ENCODE measurements at regions not wholly inside any gene's neighbourhood (a gene's known extent, or its start where the extent isn't known, plus 50 kb on each side); places are given as distances from the start of the nearest gene placed in this dataset.
A peak's percentile ranks its signal among the peaks of the same experiment; 100 is the strongest.

DNA sequence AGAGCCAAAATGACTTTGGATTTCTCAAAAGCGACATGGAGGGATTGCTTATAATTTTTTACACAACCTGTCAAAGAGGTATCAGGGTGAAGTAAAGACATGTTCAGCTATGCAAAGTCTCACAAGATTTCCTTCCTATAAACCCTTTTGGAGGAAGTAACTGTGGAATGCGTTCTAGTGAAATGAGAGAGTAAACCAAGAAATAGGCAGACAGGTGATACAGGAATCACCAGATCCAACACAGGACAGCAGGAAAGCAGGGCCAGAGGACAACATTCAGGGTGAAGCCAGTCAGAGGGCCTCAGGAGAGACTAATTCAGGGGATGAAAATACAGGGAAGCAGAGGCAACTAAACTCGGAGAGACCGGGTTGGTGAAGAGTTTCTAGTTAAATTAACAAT lies 90.4 kb upstream of the MTNR1B start:
- TF ChIP-seq, protein P1, sequence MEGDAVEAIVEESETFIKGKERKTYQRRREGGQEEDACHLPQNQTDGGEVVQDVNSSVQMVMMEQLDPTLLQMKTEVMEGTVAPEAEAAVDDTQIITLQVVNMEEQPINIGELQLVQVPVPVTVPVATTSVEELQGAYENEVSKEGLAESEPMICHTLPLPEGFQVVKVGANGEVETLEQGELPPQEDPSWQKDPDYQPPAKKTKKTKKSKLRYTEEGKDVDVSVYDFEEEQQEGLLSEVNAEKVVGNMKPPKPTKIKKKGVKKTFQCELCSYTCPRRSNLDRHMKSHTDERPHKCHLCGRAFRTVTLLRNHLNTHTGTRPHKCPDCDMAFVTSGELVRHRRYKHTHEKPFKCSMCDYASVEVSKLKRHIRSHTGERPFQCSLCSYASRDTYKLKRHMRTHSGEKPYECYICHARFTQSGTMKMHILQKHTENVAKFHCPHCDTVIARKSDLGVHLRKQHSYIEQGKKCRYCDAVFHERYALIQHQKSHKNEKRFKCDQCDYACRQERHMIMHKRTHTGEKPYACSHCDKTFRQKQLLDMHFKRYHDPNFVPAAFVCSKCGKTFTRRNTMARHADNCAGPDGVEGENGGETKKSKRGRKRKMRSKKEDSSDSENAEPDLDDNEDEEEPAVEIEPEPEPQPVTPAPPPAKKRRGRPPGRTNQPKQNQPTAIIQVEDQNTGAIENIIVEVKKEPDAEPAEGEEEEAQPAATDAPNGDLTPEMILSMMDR (IDR thresholded peaks at IDR 0.05; ENCODE audit: control extremely low read depth, extremely low read depth, low read depth, missing control alignments), result no peak
- POLR2A ChIA-PET, result no interaction called here
- CTCF ChIA-PET, result interaction anchor here (1.2 kb wide), 1 partner anchor 9 kb away, joined by 3 read pairs; no protein-coding TSS in a partner anchor
- no peak for DNase-seq (ENCODE audit: extremely low spot score)

GRCh38 chr11:92880381-92880780 lies 89.1 kb upstream of the MTNR1B start:
- TF ChIP-seq, protein P1 (IDR thresholded peaks at IDR 0.05; ENCODE audit: control extremely low read depth, extremely low read depth, low read depth, missing control alignments), result no peak
- ChIA-PET POLR2A (no interaction called here), CTCF (no interaction called here)
- no peak for DNase-seq (ENCODE audit: extremely low spot score)

DNA sequence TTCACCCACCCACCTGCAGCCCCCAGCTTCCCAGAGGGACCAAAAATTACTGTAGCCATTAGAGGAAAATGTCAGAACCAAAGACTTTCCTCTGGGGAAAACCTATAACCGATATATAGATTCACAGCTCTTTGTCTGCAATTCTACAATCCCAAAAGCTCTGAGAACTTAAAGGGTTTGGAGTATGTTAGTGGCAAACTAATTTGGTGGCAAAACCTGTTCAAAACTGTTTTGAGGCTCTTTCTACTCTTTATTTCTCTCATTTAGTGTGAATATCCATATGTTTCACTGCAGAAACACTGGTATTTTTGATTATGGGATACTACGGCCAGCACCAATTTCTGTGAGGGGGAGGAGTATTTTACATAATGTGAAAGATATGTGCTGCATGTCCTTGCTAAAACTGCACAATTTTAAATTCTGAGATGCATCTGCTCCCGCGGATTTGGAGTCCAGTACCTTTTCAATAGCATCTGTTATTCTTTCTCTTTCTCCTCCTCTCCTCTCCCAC lies 87.5 kb upstream of the MTNR1B start:
- DNase-seq (ENCODE audit: extremely low spot score), result no peak
- CTCF ChIA-PET, result no interaction called here
- POLR2A ChIA-PET, result no interaction called here
- TF ChIP-seq, protein P1 (IDR thresholded peaks at IDR 0.05; ENCODE audit: control extremely low read depth, extremely low read depth, low read depth, missing control alignments), result no peak

- TF ChIP-seq, protein P1 (IDR thresholded peaks at IDR 0.05; ENCODE audit: control extremely low read depth, extremely low read depth, low read depth, missing control alignments), result no peak
- POLR2A ChIA-PET, result no interaction called here
- no peak for DNase-seq (ENCODE audit: extremely low spot score)
- CTCF ChIA-PET, result no interaction called here
These were observed 86.4 kb upstream of the MTNR1B start for GRCh38 chr11:92882828-92883611.

- POLR2A ChIA-PET, result no interaction called here
- CTCF ChIA-PET, result interaction anchor here (0.9 to 1.8 kb wide), 6 partner anchors 8 to 213 kb away, joined by 3 to 11 read pairs (median 4); no protein-coding TSS in a partner anchor
- TF ChIP-seq, protein P1 (IDR thresholded peaks at IDR 0.05; ENCODE audit: control extremely low read depth, extremely low read depth, low read depth, missing control alignments), result no peak
- no peak for DNase-seq (ENCODE audit: extremely low spot score)
These were observed 83.9 kb upstream of the MTNR1B start for GRCh38 chr11:92885600-92885999.

DNA sequence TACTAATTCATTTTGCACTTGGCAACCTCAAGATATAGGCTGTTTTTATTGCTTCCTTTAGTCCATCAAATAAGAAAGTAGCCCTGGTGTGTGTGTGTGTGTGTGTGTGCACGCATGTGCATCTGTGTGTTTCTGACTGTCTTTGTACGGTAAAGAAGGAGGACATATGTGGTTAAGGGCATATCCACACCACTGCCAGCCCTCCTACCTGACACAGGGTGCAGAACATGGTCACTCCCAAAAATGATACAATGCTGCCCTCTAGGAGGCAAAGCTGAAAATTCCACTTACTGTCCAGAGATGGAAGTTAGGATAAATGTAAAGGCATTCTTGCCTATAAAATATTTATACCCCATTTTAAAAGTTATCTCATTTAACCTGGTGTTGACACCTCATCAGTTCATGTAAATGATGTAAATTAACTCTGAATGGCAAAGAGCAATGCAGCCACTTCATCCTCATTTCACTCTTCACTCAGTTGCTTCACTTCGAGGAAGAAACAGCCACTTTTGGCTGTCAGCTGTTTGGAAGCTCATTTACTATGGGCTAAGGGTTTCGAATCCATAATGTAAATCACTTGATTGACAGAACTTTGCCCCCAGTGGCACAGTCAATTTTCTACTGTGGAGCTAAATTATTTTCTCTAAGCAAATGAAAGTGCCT lies 83.1 kb upstream of the MTNR1B start:
- ChIA-PET CTCF (interaction anchor here (1.0 to 1.8 kb wide), 6 partner anchors 8 to 213 kb away, joined by 3 to 11 read pairs (median 4); no protein-coding TSS in a partner anchor), POLR2A (no interaction called here)
- TF ChIP-seq, protein P1 (IDR thresholded peaks at IDR 0.05; ENCODE audit: control extremely low read depth, extremely low read depth, low read depth, missing control alignments), result peak; percentile 59
- DNase-seq (ENCODE audit: extremely low spot score), result peak; percentile 53
